ENCODE measurements at regions not wholly inside any gene's neighbourhood (a gene's known extent, or its start where the extent isn't known, plus 50 kb on each side); places are given as distances from the start of the nearest gene placed in this dataset.
"Not testable (repeated sequence)": the region's sequence is repeated elsewhere in the genome, so short reads cannot be mapped to it uniquely, and the experiment has no call there.

DNA sequence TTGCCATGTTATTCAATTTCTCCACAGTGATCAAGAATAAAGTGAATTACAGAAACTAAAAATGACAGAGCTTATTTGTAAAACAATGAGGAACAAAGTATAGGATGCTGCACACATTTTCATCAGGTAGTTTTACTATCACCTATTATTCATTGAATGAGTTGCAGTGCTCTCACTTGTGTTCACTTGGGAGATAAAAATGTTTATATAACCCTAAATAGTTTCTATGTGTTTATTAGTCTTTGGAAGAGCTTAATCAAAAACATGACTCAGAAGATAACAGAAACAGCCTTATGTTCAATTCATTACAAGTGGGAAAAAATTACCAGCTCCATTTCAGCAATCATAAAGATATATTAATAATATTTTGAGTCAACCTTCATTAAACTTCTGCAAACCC is 796.2 kb downstream of the SLITRK1 start:
- DNase-seq, result no peak

DNA sequence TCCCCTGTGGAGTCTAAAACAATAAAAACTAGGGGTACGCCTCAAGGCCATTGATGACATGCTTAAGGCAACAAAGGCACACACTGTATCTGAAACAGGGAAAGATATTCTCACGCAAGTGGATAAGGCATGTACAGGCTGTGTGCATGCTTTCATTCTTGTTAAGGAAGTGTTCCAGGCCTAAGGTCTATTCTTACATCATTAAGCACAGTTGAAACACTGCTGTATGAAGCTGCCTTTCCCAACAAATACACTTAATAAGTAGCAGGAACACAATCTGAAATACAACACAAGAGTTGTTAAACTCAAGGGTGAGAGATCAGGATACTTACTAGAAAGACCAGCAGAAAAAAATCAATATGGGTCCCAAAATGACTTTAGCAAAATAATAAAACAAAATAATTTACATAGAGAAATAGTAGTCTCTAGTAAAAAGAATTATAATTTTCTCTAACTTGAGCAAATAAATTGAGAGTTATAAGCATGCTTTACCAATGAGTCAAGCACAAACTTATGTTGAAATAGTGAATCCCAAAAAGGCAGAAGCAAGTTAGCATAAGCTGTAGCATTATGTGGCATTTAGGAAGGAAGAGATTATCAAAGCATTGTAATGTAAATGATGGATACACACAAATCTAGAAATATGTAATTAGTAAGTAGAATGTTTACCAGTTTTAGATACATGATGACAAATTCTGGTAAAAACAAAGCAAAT is 796.9 kb downstream of the SLITRK1 start:
- no peak for DNase-seq

DNA sequence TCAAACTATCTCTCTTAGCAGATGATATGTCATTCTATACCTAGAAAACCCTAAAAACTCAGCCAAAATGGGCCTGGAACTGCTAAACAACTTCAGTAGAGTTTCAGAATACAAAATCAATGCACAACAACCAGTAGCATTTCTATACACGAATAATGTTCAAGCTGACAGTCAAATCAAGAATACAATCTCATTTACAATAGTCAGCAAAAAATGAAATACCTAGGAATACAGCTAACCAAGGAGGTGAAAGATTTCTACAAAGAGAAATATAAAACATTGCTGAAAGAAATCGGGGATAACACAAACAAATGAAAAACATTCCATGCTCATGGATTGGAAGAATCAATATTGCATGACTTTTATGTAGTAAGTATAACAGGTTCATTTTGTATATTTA is 804.8 kb downstream of the SLITRK1 start:
- no peak for DNase-seq

GRCh38 chr13:83073930-83074329 is 808.3 kb downstream of the SLITRK1 start:
- DNase-seq, result not testable (repeated sequence)

DNA sequence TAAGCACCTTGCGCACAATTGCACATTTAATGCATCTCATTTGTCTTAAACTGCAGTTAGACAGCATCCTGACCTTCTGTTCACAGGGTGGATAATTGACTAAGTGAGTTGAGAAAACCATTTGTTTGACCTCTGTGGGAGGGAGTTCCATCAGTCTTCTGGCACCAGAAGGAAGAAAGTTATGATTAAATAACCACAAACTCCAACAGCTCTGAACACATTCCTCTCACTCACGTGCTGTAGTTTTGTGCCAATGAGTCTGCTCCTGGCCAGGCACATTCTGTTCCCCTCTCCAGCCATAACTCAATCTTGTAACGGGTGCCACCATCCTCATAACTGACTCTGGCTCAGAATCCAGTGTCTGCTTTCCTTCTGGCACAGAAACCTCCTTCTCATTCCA is 817.2 kb downstream of the SLITRK1 start:
- DNase-seq, result no peak

GRCh38 chr13:83057119-83057518 is 825.2 kb downstream of the SLITRK1 start:
- no peak for DNase-seq

DNA sequence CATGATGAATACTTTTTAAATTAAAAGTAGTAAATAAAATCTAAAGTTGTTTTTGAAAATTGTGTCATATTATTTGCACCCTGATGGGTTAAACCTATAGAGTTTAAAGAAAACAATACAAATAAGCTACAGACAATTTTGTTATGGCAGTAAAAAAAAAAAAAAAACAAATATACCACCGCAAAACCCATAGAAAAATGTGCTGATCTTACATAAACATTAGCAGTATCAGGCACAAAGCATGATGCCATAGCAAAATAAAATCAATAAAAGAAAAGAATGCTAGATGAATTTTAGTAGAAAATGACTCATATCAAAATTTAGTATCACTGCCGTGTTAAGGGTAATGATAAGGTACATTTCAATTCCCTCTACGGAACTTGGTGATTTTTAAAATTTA is 826.0 kb downstream of the SLITRK1 start:
- no peak for DNase-seq

- DNase-seq, result no peak
Observed at GRCh38 chr13:83048419-83048818, 833.9 kb downstream of the SLITRK1 start.

DNA sequence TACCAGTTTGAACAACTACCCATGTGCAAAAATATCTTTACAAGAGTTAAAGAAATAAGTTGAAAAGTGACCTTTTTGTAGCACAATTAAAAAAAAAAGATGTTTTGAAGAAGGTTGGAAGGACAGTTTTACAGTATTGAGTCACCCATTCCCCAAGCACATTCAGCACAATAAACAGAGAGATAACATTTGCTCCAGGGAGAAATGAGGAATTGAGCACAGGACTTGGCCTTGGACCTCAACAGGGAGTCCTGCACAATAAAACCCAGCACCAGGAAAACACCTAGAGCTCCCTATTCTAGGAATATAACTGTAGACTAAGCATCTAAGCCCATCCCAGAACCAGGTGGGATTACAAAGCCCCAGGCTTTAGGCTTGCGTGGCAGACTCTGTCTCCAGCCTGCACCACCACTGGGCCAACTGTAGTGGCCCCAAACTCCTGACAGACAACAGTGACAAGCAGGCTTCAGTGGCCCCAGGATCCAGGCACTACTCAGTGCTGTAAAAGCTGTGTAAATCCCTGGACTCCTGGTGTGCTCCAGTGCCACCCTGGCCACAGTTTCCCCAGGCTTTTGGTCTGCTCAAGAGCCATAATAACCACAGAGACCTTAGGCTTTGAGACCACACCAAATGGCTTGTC is 857.2 kb downstream of the SLITRK1 start:
- DNase-seq, result no peak

DNA sequence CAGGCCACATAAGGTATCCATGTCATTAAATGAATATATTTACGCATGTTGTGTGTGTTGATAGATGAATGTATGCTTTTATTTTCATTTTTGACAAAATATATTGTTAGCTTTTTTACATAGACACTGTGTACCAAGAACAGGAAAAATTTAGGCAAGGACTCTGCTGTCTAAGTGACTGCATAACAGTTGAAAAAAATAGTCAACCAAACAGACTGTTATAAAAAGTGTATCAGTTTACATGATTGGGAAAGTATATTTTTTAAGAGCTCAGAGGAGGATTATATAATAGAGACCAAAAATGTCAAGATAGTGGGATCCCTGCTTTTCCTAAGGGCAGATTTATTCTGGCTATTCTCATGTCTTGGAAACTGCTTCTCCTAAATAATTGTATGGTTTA is 858.0 kb downstream of the SLITRK1 start:
- no peak for DNase-seq

GRCh38 chr13:83019986-83020385 is 862.3 kb downstream of the SLITRK1 start:
- DNase-seq, result no peak

DNA sequence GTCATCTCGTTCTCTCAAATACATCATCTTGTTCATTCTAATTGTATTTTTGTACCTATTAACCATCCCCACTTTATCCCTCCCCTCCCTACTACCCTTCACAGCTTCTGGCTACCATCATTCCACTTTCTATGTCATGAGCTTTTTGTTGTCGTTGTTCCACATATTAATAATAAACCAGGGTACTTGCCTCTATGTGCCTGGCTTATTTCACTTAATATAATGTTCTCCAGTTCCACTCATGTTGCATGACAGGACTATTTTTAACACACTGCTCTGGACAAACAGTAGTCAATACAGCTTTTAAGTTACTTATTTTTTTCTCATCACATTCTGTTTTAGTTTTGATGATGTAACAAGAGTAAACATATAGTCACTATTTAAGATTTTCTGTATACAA is 872.3 kb downstream of the SLITRK1 start:
- DNase-seq, result no peak

GRCh38 chr13:83008212-83008929 is 873.9 kb downstream of the SLITRK1 start:
- DNase-seq, result no peak

DNA sequence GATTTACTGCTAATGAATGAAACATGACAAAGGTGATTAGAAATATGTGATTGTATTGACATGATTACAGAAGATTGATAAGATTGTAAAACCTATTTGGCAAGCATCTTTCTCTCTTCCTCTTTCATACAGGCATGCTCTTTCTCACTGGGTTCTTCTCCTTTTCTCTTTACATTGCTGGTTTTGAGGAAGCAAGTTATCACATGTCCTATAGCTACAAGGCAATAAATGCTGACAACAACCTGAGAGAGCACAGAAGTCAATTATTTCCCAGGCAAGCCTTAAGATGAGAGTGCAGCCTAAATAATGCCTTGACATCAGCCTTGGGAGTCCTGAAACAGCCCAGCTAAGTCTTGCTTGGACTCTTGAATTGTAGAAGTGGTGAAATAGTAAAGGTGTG is 875.0 kb downstream of the SLITRK1 start:
- no peak for DNase-seq

GRCh38 chr13:83003185-83003584 is 879.1 kb downstream of the SLITRK1 start:
- no peak for DNase-seq

DNA sequence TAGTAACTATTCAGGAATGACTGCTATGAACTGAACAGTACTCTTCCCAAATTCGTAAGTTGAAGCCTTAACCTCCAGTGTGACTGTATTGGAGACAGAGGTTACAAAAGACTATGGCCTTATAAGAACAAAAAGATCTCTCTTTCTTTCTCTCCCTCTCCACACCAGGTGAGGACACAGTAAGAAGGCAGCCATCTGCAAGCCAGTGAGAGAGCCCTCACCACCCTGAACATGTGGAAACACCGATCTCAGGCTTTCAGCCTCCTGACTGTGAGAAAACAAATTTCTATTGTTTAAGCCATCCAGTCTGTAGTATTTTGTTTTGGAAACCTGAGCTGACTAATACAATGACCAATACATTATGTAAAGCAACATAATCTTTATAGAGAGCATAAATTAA is 888.9 kb downstream of the SLITRK1 start:
- no peak for DNase-seq

DNA sequence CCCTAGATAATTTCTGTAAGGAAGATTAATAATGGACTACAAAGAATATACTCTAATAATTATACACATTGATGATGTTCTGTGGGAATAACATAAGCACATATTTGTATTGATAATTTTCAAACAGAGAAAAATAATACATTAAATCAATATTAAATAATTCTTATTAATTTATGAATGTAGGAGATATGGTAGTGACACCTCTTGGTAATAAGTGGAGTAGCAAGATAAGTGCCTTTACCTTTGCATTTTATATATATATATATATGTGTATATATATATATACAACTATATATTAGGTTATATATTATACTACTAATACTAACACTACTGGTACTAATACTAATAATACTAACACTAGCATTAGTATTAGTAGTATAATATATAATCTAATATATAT is 905.8 kb downstream of the SLITRK1 start:
- DNase-seq, result no peak

DNA sequence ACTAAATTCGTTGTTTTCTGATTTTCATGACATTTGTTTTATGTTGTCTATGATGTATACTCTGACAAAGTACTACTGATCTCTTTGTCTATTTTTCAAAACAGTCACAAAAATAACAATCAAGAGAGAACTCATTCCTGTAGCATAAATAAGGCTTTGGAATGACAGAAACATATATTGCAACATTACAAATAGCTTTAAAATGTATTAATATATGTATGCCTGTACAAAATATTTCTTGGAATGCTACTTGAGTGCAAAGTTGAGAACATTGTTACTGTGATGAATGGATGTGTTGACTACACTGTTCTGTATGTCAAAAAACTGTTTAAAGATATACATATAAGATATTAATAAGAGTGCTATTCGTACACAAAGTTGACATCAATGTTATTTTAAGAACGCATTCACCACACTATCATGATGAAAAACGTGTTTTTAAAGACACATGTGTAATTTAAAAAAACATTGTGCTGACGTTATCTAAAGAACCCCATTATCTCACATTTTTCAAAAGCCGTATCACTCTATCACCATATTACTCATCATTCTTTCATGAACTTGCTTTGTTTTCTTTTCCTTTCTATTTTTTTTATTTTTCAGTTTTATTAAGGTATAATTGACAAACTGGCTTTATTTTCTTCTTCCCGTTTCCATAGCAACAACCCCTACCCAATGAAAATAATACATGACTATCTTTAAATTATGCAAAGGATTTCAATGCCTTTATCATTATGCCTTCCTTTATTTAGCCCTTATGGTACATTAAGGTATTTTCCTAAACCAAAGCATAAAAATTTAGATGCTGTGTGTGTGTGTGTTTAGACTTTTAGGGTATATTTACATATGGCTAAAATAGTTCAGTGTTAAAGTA is 918.8 kb downstream of the SLITRK1 start:
- DNase-seq, result no peak

GRCh38 chr13:82962397-82962796 is 919.9 kb downstream of the SLITRK1 start:
- DNase-seq, result no peak

GRCh38 chr13:82961757-82962156 is 920.5 kb downstream of the SLITRK1 start:
- no peak for DNase-seq

- DNase-seq, result not testable (repeated sequence)
Observed at GRCh38 chr13:82952336-82952735, 929.9 kb downstream of the SLITRK1 start.

DNA sequence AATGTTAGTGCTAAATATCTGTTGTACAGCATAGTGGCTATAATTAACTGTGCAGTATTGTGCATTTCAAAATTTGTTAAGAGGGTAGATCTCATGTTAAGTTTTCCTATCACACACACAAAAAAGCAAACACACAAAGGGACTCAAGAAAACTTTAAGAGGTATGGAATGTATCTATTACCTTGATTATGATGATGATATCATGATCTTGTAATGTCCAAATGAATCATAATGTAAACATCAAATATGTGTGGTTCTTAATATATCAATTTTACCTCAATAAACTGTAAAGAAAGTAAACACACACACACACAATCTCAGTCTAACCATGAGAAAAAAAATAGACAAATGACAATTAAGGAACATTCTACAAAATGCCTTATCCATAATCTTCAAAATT is 934.6 kb downstream of the SLITRK1 start:
- no peak for DNase-seq

GRCh38 chr13:82947191-82947621 is 935.1 kb downstream of the SLITRK1 start:
- no peak for DNase-seq

Measured in COR-L47 (cell line).